ENCODE measurements at regions not wholly inside any gene's neighbourhood (a gene's known extent, or its start where the extent isn't known, plus 50 kb on each side); places are given as distances from the start of the nearest gene placed in this dataset.

DNA sequence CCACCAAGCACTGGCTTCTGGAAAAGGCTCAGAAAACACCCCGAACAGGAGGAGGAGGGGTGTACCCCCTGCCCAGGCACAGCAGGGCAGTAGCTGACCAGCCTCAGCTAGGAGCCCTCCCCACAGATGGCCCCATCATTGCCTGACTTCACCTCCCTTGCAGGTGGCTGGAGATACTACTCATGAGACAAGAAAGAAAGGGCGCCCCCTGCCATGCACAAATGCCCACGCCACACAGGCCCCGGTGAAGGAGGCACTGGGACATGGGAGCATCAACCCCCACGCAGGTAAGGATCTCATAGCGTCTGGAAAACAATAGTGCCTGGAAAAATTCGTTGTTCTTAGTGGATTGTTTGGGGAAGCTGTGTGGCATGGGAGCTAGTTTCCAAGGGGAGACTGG is 240.6 kb downstream of the TFCP2L1 start:
- no peaks in the 10 kb centered on the region for H3K4me1 Mint-ChIP-seq (ENCODE audit: low read depth)
- no peaks in the 10 kb centered on the region for H3K36me3 Mint-ChIP-seq (ENCODE audit: low read depth)
- H3K27me3 Mint-ChIP-seq = no peaks in the 10 kb centered on the region
- H3K4me3 Mint-ChIP-seq = no peak overlapping the region
- H3K9me3 Mint-ChIP-seq = no peaks in the 10 kb centered on the region
- H3K27ac Mint-ChIP-seq = no peak overlapping the region

DNA sequence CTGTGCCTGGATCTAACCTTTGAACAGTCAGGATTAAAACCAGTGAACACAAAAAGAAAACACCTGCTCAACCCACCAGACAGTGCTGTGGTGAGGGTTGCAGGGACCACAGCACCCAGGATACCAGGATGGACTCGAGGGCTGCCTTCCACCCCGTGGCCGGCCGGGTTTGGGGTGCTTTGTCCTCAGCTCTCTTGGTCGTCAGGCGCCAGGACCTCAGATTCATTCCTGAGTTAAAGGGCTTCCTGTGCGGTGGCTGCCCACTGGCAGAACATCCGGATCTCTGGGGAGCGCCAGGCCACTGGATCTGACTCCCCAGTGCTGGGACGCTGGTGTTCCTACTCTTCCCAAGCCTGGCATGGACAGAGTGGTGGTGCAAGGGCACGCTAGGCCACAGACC is 239.8 kb downstream of the TFCP2L1 start:
- Mint-ChIP-seq H3K9me3 (no peaks in the 10 kb centered on the region), H3K27me3 (no peaks in the 10 kb centered on the region), H3K4me3 (no peak overlapping the region), H3K4me1 (ENCODE audit: low read depth) (no peaks in the 10 kb centered on the region), H3K36me3 (ENCODE audit: low read depth) (no peaks in the 10 kb centered on the region), H3K27ac (no peak overlapping the region)

DNA sequence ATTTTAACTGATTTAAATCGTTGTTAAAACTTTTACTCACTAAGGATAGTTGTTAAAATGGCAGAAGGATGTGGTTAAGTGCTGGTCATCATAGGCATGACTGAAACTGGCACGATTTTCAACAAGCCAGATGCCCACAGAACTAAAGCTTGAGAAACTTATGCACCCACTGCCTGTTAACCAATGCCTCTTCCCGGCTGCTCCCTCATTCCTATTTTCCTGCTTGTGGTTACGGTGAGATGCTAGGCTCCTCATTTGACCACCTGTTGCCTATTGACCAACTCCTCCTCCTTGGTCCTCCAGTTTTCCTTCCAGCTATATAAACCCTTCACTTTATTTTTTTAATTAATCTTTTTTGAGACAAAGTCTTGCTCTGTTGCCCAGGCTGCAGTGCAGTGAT is 238.7 kb downstream of the TFCP2L1 start:
- no peaks in the 10 kb centered on the region for H3K27me3 Mint-ChIP-seq
- H3K36me3 Mint-ChIP-seq (ENCODE audit: low read depth) = no peaks in the 10 kb centered on the region
- H3K27ac Mint-ChIP-seq = no peak overlapping the region
- no peak overlapping the region for H3K4me3 Mint-ChIP-seq
- no peaks in the 10 kb centered on the region for H3K9me3 Mint-ChIP-seq
- no peaks in the 10 kb centered on the region for H3K4me1 Mint-ChIP-seq (ENCODE audit: low read depth)

DNA sequence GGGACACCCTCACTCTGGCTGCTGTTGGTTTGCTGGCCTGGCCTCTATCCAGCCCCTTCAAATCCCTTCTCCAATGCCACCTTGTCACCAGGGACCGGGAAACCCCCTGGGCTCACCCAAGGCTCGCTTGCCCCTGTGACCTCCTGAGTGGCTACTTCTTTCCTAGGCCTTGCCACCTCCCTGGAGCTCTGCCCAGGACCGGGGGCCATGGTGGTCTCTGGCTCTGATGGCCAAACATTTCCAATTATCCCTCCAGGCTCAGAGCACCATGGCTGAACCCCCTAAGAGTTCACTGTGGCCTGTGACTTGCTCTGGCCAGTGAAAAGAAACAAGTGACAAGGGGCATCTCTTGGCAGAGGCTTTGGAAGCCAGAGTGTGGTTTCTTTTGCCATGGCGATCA is 237.6 kb downstream of the TFCP2L1 start:
- Mint-ChIP-seq H3K27me3 (no peaks in the 10 kb centered on the region), H3K4me3 (no peak overlapping the region), H3K36me3 (ENCODE audit: low read depth) (no peaks in the 10 kb centered on the region), H3K4me1 (ENCODE audit: low read depth) (no peaks in the 10 kb centered on the region), H3K27ac (no peak overlapping the region), H3K9me3 (no peaks in the 10 kb centered on the region)

DNA sequence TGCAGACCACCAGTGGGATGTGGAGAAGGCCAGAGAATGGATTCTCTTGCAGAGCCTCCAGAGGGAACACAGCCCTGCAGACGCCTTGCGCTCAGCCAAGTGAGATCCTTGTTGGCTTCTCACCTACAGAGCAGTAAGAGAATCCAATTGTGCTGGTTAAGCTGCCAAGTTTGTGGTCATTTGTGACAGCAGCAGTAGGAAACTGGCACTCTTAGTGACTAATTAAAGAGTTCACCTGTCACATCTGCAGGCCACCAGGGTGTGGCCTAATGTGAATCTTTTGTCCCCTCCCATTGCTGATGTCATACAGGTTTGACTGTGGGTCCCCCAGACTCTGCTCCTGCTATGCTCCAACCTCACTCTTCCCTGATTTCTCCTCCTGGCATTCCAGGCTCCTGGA is 235.9 kb downstream of the TFCP2L1 start:
- Mint-ChIP-seq H3K27ac (no peak overlapping the region), H3K4me1 (ENCODE audit: low read depth) (no peaks in the 10 kb centered on the region), H3K36me3 (ENCODE audit: low read depth) (no peaks in the 10 kb centered on the region), H3K4me3 (no peak overlapping the region), H3K9me3 (peaks cover 2% of the 10 kb centered on the region), H3K27me3 (no peaks in the 10 kb centered on the region)

DNA sequence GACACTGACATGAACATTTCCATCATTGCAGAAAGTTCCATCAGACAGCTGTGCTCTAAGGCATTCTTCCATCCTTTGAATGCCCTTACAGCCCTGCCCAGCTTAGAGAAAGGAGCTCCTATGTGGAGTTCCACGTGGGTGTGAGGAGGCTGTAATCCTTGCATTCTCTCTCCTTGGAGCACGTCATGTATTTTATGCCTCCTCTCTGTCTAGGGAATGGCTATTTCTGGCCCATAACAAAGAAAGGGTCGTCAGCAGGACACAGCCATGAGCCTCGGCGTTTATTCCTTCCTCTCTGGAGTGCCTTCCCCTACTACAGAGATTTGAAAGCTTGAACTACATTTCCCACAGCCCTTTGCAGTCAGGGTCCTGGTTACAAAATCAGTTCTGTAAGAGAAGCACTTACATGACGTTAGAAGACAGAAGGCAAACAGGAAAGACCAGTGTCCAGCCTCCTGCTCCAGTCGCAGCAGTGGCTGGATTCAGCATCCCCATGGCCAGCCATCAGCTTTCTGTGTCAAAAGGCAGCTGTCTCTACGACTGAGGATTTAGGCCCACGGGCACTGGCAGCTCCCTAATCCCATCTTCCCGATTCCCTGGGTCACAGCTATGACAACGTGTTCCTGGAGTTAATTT is 234.9 kb downstream of the TFCP2L1 start:
- no peaks in the 10 kb centered on the region for H3K27me3 Mint-ChIP-seq
- H3K9me3 Mint-ChIP-seq = peaks cover 4% of the 10 kb centered on the region
- H3K4me3 Mint-ChIP-seq = no peak overlapping the region
- no peak overlapping the region for H3K27ac Mint-ChIP-seq
- no peaks in the 10 kb centered on the region for H3K4me1 Mint-ChIP-seq (ENCODE audit: low read depth)
- H3K36me3 Mint-ChIP-seq (ENCODE audit: low read depth) = no peaks in the 10 kb centered on the region

DNA sequence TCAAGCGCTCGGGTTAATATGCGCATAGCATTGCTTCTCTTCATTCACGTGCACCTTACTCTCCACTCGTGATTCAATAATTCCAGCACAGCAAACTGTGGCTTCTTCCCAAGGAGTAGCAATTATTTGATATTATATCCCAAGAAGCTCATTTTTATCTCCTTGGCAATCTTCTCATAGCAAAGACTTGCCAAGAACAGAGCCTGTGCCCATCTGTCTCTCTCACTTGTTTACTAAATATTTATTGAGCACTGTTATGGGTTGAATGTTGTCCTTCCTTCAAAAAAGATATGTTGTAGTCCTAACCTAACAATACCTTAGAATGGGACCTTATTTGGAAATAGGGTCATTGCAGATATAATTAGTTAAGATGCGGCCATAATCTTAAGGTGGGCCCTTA is 233.7 kb downstream of the TFCP2L1 start:
- Mint-ChIP-seq H3K4me3 (no peak overlapping the region), H3K36me3 (ENCODE audit: low read depth) (no peaks in the 10 kb centered on the region), H3K4me1 (ENCODE audit: low read depth) (no peaks in the 10 kb centered on the region), H3K27ac (no peak overlapping the region), H3K27me3 (no peaks in the 10 kb centered on the region), H3K9me3 (peaks cover 4% of the 10 kb centered on the region)

DNA sequence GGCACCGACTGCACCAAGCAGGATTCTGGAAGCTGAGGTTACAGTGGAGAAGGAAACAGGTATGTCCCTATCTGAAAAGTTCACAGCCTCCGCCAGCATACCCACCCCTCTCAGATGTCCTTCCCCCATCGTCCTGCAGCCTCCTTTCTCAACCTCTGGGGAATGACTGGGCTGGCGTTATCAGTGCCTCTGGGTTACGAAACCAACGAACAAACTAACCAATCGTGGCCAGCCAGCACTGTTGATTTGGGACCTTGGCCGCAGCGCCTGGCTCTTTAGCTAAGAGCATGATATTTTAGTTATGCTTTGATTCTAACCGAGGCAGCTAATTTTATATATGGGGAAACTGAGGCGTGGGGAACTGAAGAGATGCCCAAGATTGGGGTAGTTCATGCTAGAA is 233.0 kb downstream of the TFCP2L1 start:
- Mint-ChIP-seq H3K27ac (no peak overlapping the region), H3K4me1 (ENCODE audit: low read depth) (no peaks in the 10 kb centered on the region), H3K9me3 (peaks cover 4% of the 10 kb centered on the region), H3K4me3 (no peak overlapping the region), H3K36me3 (ENCODE audit: low read depth) (no peaks in the 10 kb centered on the region), H3K27me3 (no peaks in the 10 kb centered on the region)

DNA sequence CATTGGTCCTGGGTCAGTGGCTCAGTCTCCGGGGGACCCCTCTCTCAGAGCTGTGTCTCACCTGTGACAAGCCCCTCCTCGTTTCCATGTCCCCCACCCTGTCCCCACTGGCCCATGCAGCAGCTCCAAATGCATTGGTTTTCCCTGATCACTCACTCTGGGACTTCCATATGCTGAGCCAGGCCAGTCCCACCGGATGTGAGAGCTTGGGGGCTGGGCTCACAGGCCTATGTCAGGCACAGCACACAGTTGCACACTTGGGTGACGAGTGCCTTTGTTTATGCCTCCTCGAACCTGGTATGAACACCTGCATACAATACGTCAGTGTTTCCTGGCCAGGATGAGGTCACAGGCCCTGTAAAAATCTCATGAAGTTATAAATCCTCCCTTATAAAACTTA is 232.5 kb downstream of the TFCP2L1 start:
- Mint-ChIP-seq H3K27me3 (no peaks in the 10 kb centered on the region), H3K27ac (no peak overlapping the region), H3K4me1 (ENCODE audit: low read depth) (no peaks in the 10 kb centered on the region), H3K36me3 (ENCODE audit: low read depth) (no peaks in the 10 kb centered on the region), H3K9me3 (peaks cover 4% of the 10 kb centered on the region), H3K4me3 (no peak overlapping the region)

DNA sequence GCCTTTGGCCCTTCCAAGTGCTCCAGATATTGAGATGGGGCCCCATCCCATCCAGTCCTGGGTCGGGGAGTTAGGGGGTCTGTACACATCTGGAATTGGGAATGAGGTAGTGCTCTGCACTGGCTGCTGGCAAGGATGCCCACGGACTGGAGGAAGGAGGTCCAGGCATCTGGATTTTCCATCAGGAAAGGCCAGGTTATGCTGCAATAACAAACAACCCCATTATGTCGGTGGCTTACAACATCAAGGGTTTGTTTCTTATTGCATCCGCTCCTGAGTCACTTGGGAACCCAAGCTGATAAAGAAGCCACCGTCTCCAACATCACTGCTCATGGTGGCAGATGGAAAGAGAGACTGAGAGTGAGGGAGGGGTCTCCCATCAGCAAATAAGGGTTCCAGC is 229.9 kb downstream of the TFCP2L1 start:
- Mint-ChIP-seq H3K4me3 (no peak overlapping the region), H3K27ac (no peak overlapping the region), H3K9me3 (peaks cover 4% of the 10 kb centered on the region), H3K27me3 (no peaks in the 10 kb centered on the region), H3K4me1 (ENCODE audit: low read depth) (no peaks in the 10 kb centered on the region), H3K36me3 (ENCODE audit: low read depth) (no peaks in the 10 kb centered on the region)

DNA sequence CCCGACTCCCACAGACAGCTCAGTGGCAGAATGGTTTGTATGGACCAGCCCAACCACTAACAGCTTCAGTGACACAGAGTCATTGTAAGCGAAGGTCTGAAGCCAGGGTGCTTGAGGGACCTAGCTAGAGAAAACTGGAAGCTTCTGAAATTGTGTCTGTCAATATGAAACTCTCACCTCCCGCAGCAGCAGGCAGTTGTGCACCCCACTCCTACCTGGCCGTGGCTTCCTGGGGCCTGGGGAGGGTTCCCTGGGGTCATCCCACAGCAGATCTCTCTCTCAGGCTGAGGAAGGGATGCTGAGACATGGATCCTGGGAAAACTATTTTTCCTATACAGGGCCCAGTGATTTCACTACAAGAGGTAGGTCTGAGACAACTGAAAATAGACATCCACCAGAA is 229.5 kb downstream of the TFCP2L1 start:
- Mint-ChIP-seq H3K36me3 (ENCODE audit: low read depth) (no peaks in the 10 kb centered on the region), H3K27ac (no peak overlapping the region), H3K4me3 (no peak overlapping the region), H3K9me3 (peaks cover 4% of the 10 kb centered on the region), H3K4me1 (ENCODE audit: low read depth) (no peaks in the 10 kb centered on the region), H3K27me3 (no peaks in the 10 kb centered on the region)

DNA sequence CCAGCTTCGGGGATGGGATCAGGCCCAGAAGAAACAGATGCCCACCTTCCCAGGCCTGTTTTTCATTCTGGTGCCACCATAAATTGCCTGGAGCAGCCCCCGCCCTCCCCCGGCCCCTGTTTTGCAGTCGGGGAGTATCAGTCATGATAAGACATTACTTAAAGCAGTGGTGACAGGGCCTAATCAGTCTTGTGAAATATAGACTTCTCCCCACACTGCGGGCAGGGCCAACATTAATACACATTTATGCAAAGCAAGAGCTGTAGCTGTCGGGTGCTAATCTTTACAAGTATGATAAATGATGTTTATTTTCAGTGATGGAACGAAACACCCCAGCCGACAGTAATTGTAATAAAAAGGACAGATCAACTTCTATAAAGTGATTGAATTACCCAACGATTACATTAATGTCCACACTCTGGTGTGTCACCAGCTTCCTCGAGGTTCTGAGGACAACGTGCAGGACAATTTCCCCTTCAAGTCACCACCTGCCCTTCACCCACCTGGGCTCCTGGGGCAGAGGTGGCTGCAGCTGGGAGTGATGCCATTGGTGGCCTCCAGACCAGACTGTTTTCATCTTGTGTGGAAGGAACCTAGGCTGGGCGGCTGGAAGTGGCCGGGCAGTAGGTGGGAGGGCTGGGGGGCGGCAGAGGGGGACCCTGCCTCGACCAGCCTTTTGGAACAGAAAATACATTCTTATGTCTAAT is 226.0 kb downstream of the TFCP2L1 start:
- Mint-ChIP-seq H3K27ac (no peak overlapping the region), H3K36me3 (ENCODE audit: low read depth) (no peaks in the 10 kb centered on the region), H3K4me3 (no peak overlapping the region), H3K27me3 (no peaks in the 10 kb centered on the region), H3K9me3 (peaks cover 2% of the 10 kb centered on the region), H3K4me1 (ENCODE audit: low read depth) (no peaks in the 10 kb centered on the region)

DNA sequence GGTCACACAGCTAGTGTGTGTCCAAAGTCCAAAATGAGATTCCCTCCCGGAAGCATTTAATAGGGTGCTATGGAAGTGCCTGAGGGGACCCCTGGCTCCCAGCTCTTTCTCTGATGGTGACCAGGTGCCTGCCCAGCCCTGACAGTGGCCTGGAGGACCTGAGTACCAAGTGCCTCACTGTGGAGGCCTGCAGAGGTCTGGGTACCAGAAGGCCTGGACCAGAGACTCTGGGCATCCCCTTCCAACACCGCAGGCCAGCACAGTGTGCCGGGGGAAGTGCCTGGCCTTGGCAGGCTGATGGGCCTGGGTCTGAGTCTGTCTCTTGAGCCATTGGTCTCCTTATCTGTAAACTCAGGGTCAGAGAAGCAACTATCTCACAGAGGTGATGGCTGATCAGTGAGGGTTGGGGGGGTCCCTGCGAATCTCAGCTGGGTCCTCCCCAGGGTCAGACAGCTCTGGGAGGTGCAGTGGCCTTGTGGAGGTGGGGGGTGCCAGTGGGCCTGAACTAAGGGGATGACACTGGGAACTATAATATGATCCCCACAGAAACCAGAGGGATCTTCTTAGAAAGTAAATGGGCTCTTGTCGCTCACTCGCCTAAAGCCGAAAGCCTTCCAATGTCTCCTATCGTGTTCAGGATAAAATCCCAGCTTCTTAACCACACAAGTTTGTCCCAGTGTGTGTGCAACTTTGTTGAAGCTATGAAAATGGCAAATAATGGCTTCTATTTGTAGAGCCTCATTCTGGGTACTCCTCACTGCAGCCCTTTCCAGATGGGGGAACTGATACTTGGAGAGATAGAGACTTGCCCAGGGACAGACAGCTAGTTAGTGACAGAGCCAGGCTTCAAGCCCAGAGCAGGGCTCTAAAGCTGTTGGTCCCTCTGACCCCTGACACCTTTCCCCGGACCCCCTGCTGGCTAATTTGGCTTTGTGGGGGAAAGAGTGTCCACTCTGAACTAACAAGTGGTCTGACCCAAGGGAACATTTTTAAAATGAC is 225.1 kb downstream of the TFCP2L1 start:
- Mint-ChIP-seq H3K27me3 (no peaks in the 10 kb centered on the region), H3K4me3 (no peak overlapping the region), H3K4me1 (ENCODE audit: low read depth) (no peaks in the 10 kb centered on the region), H3K27ac (no peak overlapping the region), H3K36me3 (ENCODE audit: low read depth) (no peaks in the 10 kb centered on the region), H3K9me3 (no peaks in the 10 kb centered on the region)

DNA sequence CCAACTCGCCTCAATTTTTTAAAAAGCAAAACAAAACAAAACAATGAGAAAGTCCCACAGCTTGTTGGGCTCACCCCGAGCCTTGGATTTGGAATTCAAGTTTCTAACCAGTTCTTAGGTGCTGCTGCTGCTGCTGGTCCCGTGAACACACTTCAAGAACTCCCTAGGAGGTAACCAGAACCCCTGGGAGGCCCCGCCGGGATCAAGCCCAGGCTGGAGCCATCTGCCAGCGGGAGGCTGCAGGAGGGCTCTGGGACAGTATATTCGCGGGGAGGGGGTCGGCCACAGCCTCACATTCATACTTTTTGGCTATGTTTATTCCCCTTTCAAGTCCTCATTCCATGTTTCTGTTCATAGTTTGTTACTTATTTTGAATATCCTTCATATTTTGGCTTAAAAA is 223.4 kb downstream of the TFCP2L1 start:
- no peaks in the 10 kb centered on the region for H3K27me3 Mint-ChIP-seq
- no peaks in the 10 kb centered on the region for H3K36me3 Mint-ChIP-seq (ENCODE audit: low read depth)
- no peaks in the 10 kb centered on the region for H3K4me1 Mint-ChIP-seq (ENCODE audit: low read depth)
- no peaks in the 10 kb centered on the region for H3K9me3 Mint-ChIP-seq
- H3K27ac Mint-ChIP-seq = no peak overlapping the region
- H3K4me3 Mint-ChIP-seq = no peak overlapping the region

DNA sequence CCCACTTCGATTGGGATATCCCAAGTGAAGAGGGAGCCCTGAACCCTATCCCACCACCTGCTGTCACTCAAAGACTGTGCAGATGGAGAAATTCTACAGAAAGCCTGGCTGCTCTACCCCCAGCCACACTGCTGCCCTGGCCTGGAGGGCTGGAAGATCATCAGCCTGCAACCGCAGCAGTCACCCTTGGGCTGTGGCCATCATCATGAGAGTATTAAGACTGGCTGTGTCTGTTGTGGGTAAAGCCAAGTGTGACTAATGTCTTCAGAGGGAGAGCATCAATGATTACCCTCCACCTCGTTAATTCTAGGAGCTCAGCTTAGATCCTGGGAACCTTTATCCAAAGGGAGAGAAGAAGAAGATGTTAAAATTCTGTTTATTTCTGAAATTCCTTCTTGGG is 221.5 kb downstream of the TFCP2L1 start:
- Mint-ChIP-seq H3K27ac (no peak overlapping the region), H3K36me3 (ENCODE audit: low read depth) (no peaks in the 10 kb centered on the region), H3K4me1 (ENCODE audit: low read depth) (no peaks in the 10 kb centered on the region), H3K4me3 (no peak overlapping the region), H3K9me3 (no peaks in the 10 kb centered on the region), H3K27me3 (no peaks in the 10 kb centered on the region)

Measured in stimulated activated naive CD8-positive, alpha-beta T cell treated with anti-CD3 and anti-CD28 coated beads, Interleukin-15, Interleukin-2, amounts not matched to agents 100 ng/mL and 50 ng/mL, for 24 hours (primary cell).